Transverse colon (tissue), 4 donors: ENCODE measurements at regions not wholly inside any gene's neighbourhood (a gene's known extent, or its start where the extent isn't known, plus 50 kb on each side); places are given as distances from the start of the nearest gene placed in this dataset.

Experiments used
- CTCF ChIP-seq, 5 experiments: fragments of 200-600 bp in 3 of 5; fragments of 450-650 bp in 2 of 5; sonication (generic) in 3 of 5; IDR thresholded peaks; 1 replicate in 2 of 5; 2 replicates in 3 of 5; pipeline ENCODE4 v1.5.1; 2016 to 2017; ENCODE audit warnings: antibody characterized with exemption in 5 of 5, inconsistent platforms in 3 of 5, mild to moderate bottlenecking in 2 of 5, moderate library complexity in 1 of 5
- EP300 ChIP-seq: sonication (generic); formaldehyde crosslinking; IDR thresholded peaks from one replicate; pipeline ENCODE4 v1.6.1; 2017; ENCODE audit warnings: antibody characterized with exemption, low read depth
- POLR2A ChIP-seq: fragments of 450-650 bp; IDR thresholded peaks from one replicate; pipeline ENCODE4 v1.6.1; 2016; ENCODE audit warnings: antibody characterized with exemption, mild to moderate bottlenecking, moderate library complexity
- POLR2AphosphoS5 ChIP-seq, 3 donors: sonication (generic); formaldehyde crosslinking; IDR thresholded peaks; one replicate each; pipeline ENCODE4 v1.6.1; 2016; ENCODE audit warnings: antibody characterized with exemption in 3 of 3

- TF ChIP-seq CTCF (IDR thresholded peaks at IDR 0.05) (no peak), POLR2A (no peak), POLR2AphosphoS5 (IDR thresholded peaks at IDR 0.05) (no peak), EP300 (no peak)
These were observed 255.7 kb downstream of the CTTN start for GRCh38 chr11:70654016-70654415.
